A549 (cell line): ENCODE measurements at regions not wholly inside any gene's neighbourhood (a gene's known extent, or its start where the extent isn't known, plus 50 kb on each side); places are given as distances from the start of the nearest gene placed in this dataset.

Experiments
- CBX8 ChIP-seq: fragments of 200-600 bp; sonication (generic); IDR thresholded peaks from 2 replicates; pipeline ENCODE4 v1.6.1; 2016
- EHMT2 ChIP-seq: fragments of 200-600 bp; sonication (generic); IDR thresholded peaks from 2 replicates; pipeline ENCODE4 v1.6.1; 2016; ENCODE audit warnings: antibody characterized with exemption, low read depth, mild to moderate bottlenecking, moderate library complexity
- HOXA7 ChIP-seq: fragments of 250-450 bp; sonication (Bioruptor Pico); IDR thresholded peaks from 2 replicates; pipeline ENCODE4 v1.5.0; 2020; ENCODE audit warnings: mild to moderate bottlenecking, moderate library complexity
- JUNB ChIP-seq: fragments of >200 bp; sonication (Bioruptor Twin); formaldehyde crosslinking; IDR thresholded peaks from 2 replicates; pipeline ENCODE4 v1.6.1; 2016
- NFE2L2 ChIP-seq: fragments of 150-350 bp; conservative IDR thresholded peaks from 2 replicates; pipeline ENCODE4 v1.6.1; 2014; ENCODE audit warnings: low read length
- NR3C1 ChIP-seq: fragments of >200 bp; sonication (Bioruptor Twin); formaldehyde crosslinking; IDR thresholded peaks from 3 replicates; pipeline ENCODE4 v1.6.1; 2017
- RFX5 ChIP-seq: fragments of 450-650 bp; IDR thresholded peaks from 2 replicates; pipeline ENCODE4 v1.7.1; 2014; ENCODE audit warnings: antibody characterized with exemption, mild to moderate bottlenecking, moderate library complexity
- TF ChIP-seq, protein P1 (sequence below): fragments of 150-350 bp; IDR thresholded peaks from 2 replicates; pipeline ENCODE4 v1.6.1; 2014; ENCODE audit warnings: low read depth, mild to moderate bottlenecking, low read length
- TF ChIP-seq, protein P2 (sequence below): fragments of >200 bp; sonication (Bioruptor Twin); formaldehyde crosslinking; IDR thresholded peaks from 3 replicates; pipeline ENCODE4 v1.5.1; 2016
- TF ChIP-seq, protein P3 (sequence below): fragments of 450-650 bp; IDR thresholded peaks from 2 replicates; pipeline ENCODE4 v1.6.1; 2014; ENCODE audit warnings: antibody characterized with exemption
- TF ChIP-seq, protein P4 (sequence below): fragments of 250-450 bp; sonication (Bioruptor Pico); IDR thresholded peaks from 2 replicates; pipeline ENCODE4 v1.5.0; 2021; ENCODE audit warnings: mild to moderate bottlenecking, moderate library complexity, borderline replicate concordance

DNA sequence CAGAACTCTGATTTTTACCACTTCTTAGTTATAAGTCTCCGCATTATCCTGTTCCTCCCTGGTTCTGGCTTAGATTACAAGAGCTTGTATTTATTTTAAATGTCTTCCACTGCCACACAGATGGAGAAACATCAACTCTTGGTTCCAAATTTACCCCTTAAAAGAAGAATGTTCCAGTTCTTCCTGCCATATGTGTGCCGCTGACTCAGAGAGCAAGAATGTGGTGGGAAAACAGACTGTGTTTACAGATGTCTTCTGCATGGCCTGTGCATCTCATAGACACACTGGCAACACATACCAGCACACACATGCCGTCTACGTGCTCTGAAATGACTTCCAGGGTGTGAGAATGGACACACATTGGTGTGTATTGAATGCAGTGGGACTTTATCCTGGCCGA lies 383.0 kb downstream of the LRIG3 start:
- TF ChIP-seq, protein P1, sequence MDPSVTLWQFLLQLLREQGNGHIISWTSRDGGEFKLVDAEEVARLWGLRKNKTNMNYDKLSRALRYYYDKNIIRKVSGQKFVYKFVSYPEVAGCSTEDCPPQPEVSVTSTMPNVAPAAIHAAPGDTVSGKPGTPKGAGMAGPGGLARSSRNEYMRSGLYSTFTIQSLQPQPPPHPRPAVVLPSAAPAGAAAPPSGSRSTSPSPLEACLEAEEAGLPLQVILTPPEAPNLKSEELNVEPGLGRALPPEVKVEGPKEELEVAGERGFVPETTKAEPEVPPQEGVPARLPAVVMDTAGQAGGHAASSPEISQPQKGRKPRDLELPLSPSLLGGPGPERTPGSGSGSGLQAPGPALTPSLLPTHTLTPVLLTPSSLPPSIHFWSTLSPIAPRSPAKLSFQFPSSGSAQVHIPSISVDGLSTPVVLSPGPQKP = no peak
- TF ChIP-seq RFX5 = no peak
- TF ChIP-seq, protein P2, sequence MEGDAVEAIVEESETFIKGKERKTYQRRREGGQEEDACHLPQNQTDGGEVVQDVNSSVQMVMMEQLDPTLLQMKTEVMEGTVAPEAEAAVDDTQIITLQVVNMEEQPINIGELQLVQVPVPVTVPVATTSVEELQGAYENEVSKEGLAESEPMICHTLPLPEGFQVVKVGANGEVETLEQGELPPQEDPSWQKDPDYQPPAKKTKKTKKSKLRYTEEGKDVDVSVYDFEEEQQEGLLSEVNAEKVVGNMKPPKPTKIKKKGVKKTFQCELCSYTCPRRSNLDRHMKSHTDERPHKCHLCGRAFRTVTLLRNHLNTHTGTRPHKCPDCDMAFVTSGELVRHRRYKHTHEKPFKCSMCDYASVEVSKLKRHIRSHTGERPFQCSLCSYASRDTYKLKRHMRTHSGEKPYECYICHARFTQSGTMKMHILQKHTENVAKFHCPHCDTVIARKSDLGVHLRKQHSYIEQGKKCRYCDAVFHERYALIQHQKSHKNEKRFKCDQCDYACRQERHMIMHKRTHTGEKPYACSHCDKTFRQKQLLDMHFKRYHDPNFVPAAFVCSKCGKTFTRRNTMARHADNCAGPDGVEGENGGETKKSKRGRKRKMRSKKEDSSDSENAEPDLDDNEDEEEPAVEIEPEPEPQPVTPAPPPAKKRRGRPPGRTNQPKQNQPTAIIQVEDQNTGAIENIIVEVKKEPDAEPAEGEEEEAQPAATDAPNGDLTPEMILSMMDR = no peak
- TF ChIP-seq HOXA7 (CRISPR knock-in tag) = no peak
- TF ChIP-seq JUNB = no peak
- TF ChIP-seq, protein P3, sequence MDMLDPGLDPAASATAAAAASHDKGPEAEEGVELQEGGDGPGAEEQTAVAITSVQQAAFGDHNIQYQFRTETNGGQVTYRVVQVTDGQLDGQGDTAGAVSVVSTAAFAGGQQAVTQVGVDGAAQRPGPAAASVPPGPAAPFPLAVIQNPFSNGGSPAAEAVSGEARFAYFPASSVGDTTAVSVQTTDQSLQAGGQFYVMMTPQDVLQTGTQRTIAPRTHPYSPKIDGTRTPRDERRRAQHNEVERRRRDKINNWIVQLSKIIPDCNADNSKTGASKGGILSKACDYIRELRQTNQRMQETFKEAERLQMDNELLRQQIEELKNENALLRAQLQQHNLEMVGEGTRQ = no peak
- TF ChIP-seq CBX8 = no peak
- no peak for TF ChIP-seq NFE2L2
- no peak for TF ChIP-seq EHMT2
- TF ChIP-seq, protein P4, sequence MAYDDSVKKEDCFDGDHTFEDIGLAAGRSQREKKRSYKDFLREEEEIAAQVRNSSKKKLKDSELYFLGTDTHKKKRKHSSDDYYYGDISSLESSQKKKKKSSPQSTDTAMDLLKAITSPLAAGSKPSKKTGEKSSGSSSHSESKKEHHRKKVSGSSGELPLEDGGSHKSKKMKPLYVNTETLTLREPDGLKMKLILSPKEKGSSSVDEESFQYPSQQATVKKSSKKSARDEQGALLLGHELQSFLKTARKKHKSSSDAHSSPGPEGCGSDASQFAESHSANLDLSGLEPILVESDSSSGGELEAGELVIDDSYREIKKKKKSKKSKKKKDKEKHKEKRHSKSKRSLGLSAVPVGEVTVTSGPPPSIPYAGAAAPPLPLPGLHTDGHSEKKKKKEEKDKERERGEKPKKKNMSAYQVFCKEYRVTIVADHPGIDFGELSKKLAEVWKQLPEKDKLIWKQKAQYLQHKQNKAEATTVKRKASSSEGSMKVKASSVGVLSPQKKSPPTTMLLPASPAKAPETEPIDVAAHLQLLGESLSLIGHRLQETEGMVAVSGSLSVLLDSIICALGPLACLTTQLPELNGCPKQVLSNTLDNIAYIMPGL (CRISPR knock-in tag) = no peak
- TF ChIP-seq NR3C1 = no peak
